ENCODE measurements at regions not wholly inside any gene's neighbourhood (a gene's known extent, or its start where the extent isn't known, plus 50 kb on each side); places are given as distances from the start of the nearest gene placed in this dataset.

DNA sequence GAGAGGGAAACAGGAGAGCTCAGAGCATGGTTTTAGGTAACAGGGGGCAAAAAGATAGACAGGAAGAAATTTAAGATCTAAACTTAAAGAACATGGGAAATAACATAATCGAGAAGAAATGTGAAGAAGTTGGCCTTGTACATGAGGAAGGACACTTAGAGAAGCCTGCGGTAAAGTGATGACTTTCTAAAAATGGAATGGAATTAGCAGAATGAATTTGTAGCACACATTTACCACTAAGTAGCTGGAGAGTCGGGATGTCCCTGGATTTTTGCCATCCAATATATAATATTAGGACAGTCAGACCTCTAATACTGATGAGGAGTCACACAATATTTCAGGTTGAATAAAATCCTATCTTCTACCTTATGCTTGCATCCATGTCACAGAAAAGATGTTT lies 77.7 kb upstream of the C1orf87 start:
- TF ChIP-seq GABPA (IDR thresholded peaks at IDR 0.05; ENCODE audit: low read depth) (no peak), SPI1 (IDR thresholded peaks at IDR 0.05; ENCODE audit: borderline replicate concordance, low read depth) (no peak), POLR2AphosphoS5 (IDR thresholded peaks at IDR 0.05; ENCODE audit: low read depth) (no peak)
- TF ChIP-seq, protein P1, sequence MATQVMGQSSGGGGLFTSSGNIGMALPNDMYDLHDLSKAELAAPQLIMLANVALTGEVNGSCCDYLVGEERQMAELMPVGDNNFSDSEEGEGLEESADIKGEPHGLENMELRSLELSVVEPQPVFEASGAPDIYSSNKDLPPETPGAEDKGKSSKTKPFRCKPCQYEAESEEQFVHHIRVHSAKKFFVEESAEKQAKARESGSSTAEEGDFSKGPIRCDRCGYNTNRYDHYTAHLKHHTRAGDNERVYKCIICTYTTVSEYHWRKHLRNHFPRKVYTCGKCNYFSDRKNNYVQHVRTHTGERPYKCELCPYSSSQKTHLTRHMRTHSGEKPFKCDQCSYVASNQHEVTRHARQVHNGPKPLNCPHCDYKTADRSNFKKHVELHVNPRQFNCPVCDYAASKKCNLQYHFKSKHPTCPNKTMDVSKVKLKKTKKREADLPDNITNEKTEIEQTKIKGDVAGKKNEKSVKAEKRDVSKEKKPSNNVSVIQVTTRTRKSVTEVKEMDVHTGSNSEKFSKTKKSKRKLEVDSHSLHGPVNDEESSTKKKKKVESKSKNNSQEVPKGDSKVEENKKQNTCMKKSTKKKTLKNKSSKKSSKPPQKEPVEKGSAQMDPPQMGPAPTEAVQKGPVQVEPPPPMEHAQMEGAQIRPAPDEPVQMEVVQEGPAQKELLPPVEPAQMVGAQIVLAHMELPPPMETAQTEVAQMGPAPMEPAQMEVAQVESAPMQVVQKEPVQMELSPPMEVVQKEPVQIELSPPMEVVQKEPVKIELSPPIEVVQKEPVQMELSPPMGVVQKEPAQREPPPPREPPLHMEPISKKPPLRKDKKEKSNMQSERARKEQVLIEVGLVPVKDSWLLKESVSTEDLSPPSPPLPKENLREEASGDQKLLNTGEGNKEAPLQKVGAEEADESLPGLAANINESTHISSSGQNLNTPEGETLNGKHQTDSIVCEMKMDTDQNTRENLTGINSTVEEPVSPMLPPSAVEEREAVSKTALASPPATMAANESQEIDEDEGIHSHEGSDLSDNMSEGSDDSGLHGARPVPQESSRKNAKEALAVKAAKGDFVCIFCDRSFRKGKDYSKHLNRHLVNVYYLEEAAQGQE (IDR thresholded peaks at IDR 0.05; ENCODE audit: insufficient replicate concordance, low read depth) = no peak
- no peak for DNase-seq (ENCODE audit: low read depth in 1 of 2, low spot score in 1 of 2)
- no peak overlapping the region for H3K27ac ChIP-seq (replicated peaks)
- H3K4me3 ChIP-seq (replicated peaks; ENCODE audit: insufficient read depth, low read length) = no peak overlapping the region
- H3K27me3 ChIP-seq (ENCODE audit: insufficient read depth, poor library complexity, severe bottlenecking) = no peaks in the 10 kb centered on the region

DNA sequence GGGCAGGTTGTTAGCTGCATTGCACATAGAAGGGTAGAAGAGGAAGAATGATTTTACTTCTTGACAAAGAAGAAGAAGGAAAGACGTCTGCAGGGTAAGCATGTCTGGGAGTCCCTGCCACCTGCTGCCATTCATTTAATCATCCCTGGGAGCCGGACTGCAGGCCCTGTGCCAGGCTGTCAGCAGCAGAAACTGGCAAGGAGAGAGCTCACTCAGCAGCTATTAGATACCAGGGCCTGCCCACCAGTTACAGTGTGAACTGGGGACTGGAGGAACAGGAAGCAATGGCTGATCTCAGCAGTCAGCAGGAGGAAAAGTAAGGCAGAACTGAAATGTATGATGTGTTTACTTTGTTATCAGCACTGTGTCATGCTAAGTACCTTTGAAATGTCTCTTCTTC lies 75.7 kb upstream of the C1orf87 start:
- DNase-seq (ENCODE audit: low read depth in 1 of 2, low spot score in 1 of 2) = no peak
- TF ChIP-seq, protein P2, sequence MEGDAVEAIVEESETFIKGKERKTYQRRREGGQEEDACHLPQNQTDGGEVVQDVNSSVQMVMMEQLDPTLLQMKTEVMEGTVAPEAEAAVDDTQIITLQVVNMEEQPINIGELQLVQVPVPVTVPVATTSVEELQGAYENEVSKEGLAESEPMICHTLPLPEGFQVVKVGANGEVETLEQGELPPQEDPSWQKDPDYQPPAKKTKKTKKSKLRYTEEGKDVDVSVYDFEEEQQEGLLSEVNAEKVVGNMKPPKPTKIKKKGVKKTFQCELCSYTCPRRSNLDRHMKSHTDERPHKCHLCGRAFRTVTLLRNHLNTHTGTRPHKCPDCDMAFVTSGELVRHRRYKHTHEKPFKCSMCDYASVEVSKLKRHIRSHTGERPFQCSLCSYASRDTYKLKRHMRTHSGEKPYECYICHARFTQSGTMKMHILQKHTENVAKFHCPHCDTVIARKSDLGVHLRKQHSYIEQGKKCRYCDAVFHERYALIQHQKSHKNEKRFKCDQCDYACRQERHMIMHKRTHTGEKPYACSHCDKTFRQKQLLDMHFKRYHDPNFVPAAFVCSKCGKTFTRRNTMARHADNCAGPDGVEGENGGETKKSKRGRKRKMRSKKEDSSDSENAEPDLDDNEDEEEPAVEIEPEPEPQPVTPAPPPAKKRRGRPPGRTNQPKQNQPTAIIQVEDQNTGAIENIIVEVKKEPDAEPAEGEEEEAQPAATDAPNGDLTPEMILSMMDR (IDR thresholded peaks at IDR 0.05; ENCODE audit: insufficient read depth, low read length) = no peak
- TF ChIP-seq GABPA (IDR thresholded peaks at IDR 0.05; ENCODE audit: low read depth) (no peak), POLR2AphosphoS5 (IDR thresholded peaks at IDR 0.05; ENCODE audit: low read depth) (no peak)
- Histone ChIP-seq H3K27ac (replicated peaks) (no peak overlapping the region), H3K27me3 (ENCODE audit: insufficient read depth, poor library complexity, severe bottlenecking) (no peaks in the 10 kb centered on the region), H3K4me3 (replicated peaks; ENCODE audit: insufficient read depth, low read length) (no peak overlapping the region)

DNA sequence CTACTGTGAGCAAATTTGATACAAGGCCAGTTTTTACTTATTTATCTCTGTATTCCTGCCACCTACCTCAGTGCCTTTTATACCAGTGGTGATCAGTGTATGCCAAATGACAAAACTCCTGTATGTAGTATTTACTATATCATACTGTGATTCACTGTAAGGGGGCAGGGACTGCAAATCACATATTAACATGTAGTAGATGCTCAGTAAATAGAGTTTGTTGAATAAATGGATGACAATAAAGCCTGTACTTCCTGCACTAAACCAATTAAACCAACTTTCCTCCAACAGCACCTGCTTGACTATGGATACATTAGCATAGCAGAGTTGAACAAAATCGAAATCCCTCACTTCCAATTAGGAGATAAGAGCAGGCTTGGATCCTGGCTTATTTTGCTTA lies 73.3 kb upstream of the C1orf87 start:
- no peak for DNase-seq (ENCODE audit: low read depth in 1 of 2, low spot score in 1 of 2)
- TF ChIP-seq, protein P1 (IDR thresholded peaks at IDR 0.05; ENCODE audit: insufficient replicate concordance, low read depth) = no peak
- no peak for TF ChIP-seq POLR2AphosphoS5 (IDR thresholded peaks at IDR 0.05; ENCODE audit: low read depth)
- TF ChIP-seq SPI1 (IDR thresholded peaks at IDR 0.05; ENCODE audit: borderline replicate concordance, low read depth) = no peak
- no peak for TF ChIP-seq GABPA (IDR thresholded peaks at IDR 0.05; ENCODE audit: low read depth)
- TF ChIP-seq, protein P2 (IDR thresholded peaks at IDR 0.05; ENCODE audit: insufficient read depth, low read length) = no peak
- Histone ChIP-seq H3K4me3 (replicated peaks; ENCODE audit: insufficient read depth, low read length) (no peak overlapping the region), H3K27me3 (ENCODE audit: insufficient read depth, poor library complexity, severe bottlenecking) (no peaks in the 10 kb centered on the region), H3K27ac (replicated peaks) (no peak overlapping the region)

DNA sequence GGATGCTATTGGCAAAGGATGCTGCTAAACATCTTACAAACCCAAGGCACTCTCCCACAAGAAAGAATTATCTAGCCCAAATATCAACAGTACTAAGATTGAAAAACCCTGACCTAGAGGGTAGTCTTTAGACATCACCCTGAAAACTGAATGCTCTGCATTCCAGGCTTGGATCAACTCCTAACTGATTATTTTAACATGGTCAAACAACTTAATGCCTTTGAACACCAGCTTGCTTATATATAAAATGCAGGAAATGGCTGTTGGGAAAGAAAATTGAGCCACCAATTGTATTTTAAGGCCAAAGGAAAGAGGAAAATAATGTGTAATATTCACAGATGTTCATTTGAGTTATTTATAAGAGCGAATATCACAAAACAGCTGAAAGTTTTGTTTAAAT lies 72.2 kb upstream of the C1orf87 start:
- no peak overlapping the region for H3K27ac ChIP-seq (replicated peaks)
- TF ChIP-seq GABPA (IDR thresholded peaks at IDR 0.05; ENCODE audit: low read depth) (no peak), SPI1 (IDR thresholded peaks at IDR 0.05; ENCODE audit: borderline replicate concordance, low read depth) (no peak)
- TF ChIP-seq, protein P1 (IDR thresholded peaks at IDR 0.05; ENCODE audit: insufficient replicate concordance, low read depth) = no peak
- TF ChIP-seq, protein P2 (IDR thresholded peaks at IDR 0.05; ENCODE audit: insufficient read depth, low read length) = no peak
- no peaks in the 10 kb centered on the region for H3K27me3 ChIP-seq (ENCODE audit: insufficient read depth, poor library complexity, severe bottlenecking)
- no peak overlapping the region for H3K4me3 ChIP-seq (replicated peaks; ENCODE audit: insufficient read depth, low read length)
- no peak for DNase-seq (ENCODE audit: low read depth in 1 of 2, low spot score in 1 of 2)

All from HL-60 (cell line).